K562 (cell line): ENCODE measurements at regions not wholly inside any gene's neighbourhood (a gene's known extent, or its start where the extent isn't known, plus 50 kb on each side); places are given as distances from the start of the nearest gene placed in this dataset.

Experiments
- ATAC-seq: fragments of 200-7000 bp; cut with Tn5 transposase; 3 replicates; pipeline ENCODE4 v1.9.1; 2020; ENCODE audit warnings: moderate library complexity
- BruUV-seq: library from RNA; stranded (reverse); fragments of 400-500 nt; replicated peaks from 2 replicates; lab custom pipeline; 2021; lab: Mats Ljungman, UMichigan
- CTCF ChIA-PET: fragments of 300-600 bp; formaldehyde crosslinking; extraction: SDS; loops from one replicate; lab custom pipeline; 2021; ENCODE audit warnings: low intra/inter-chr PET ratio; lab: Yijun Ruan, JAX
- POLR2A ChIA-PET: fragments of 300-600, 350-650 bp; sonication (Branson Sonifier 250); formaldehyde crosslinking; extraction: SDS; loops from one replicate; lab custom pipeline; 2021; ENCODE audit warnings: antibody characterized with exemption, inconsistent platforms; lab: Yijun Ruan, JAX
- DNase-seq, 4 experiments: peaks; one replicate each; pipeline versions ENCODE4 v3.0.0 to v3.0.0-alpha.2; 2011 to 2018; ENCODE audit warnings: low spot score in 3 of 4, mixed read lengths in 3 of 4; ENCODE audit errors: extremely low read depth in 1 of 4
- FAIRE-seq: peaks from 2 replicates; lab custom pipeline; 2011; peaks lifted over from hg19 to GRCh38; lab: Jason Lieb, UNC
- H2AFZ ChIP-seq: 2 replicates; pipeline ENCODE4 v1.6.0; 2011; ENCODE audit warnings: low read depth, low read length, control low read depth, inconsistent platforms
- H3K27ac ChIP-seq: fragments of 200-600 bp; 3 replicates; pipeline ENCODE4 v1.8.0; 2011; ENCODE audit warnings: low read depth, mild to moderate bottlenecking, control low read depth, inconsistent platforms, low read length, moderate library complexity, mixed read lengths; ENCODE audit errors: extremely low read depth
- H3K27me3 ChIP-seq, 2 experiments: fragments of 300-600 bp in 1 of 2; 2 replicates in 1 of 2; 3 replicates in 1 of 2; pipeline versions ENCODE4 v1.6.0 to v1.8.0; 2011; ENCODE audit warnings: inconsistent platforms in 2 of 2, low read length in 2 of 2, mild to moderate bottlenecking in 1 of 2, mixed read lengths in 1 of 2, moderate library complexity in 1 of 2; ENCODE audit not compliant: control insufficient read depth in 2 of 2, insufficient read depth in 2 of 2
- H3K36me3 ChIP-seq: fragments of 300-600 bp; 3 replicates; pipeline ENCODE4 v1.8.0; 2011; ENCODE audit warnings: mild to moderate bottlenecking, low read length, inconsistent platforms; ENCODE audit not compliant: control insufficient read depth, insufficient read depth
- H3K4me1 ChIP-seq, 2 experiments: fragments of 200-600 bp in 1 of 2; replicated peaks in 1 of 2; 2 replicates in 1 of 2; 3 replicates in 1 of 2; pipeline versions ENCODE4 v1.5.1 to v1.8.0; 2011; ENCODE audit warnings: inconsistent platforms in 2 of 2, low read length in 2 of 2, mild to moderate bottlenecking in 1 of 2, mixed read lengths in 1 of 2, moderate library complexity in 1 of 2; ENCODE audit not compliant: control insufficient read depth in 2 of 2, insufficient read depth in 2 of 2
- H3K4me2 ChIP-seq: 2 replicates; pipeline ENCODE4 v1.6.1; 2011; ENCODE audit warnings: low read length, control low read depth, inconsistent platforms, mixed read lengths; ENCODE audit not compliant: insufficient read depth
- H3K4me3 ChIP-seq: fragments of 200-600 bp; sonication (generic), shearing (Covaris generic); 2 replicates; pipeline ENCODE4 v1.5.1; 2016; ENCODE audit warnings: control low read depth, inconsistent platforms
- H3K79me2 ChIP-seq: fragments of 200-600 bp; 3 replicates; pipeline ENCODE4 v1.8.0; 2011; ENCODE audit warnings: low read length, inconsistent platforms; ENCODE audit not compliant: control insufficient read depth, insufficient read depth
- H3K9ac ChIP-seq, 2 experiments: 2 replicates each; pipeline versions ENCODE4 v1.6.0 to v1.6.1; 2011; ENCODE audit warnings: low read depth in 2 of 2, low read length in 2 of 2, control low read depth in 1 of 2, inconsistent platforms in 1 of 2, mild to moderate bottlenecking in 1 of 2, mixed read lengths in 1 of 2; ENCODE audit not compliant: insufficient read depth in 1 of 2
- H3K9me1 ChIP-seq: one replicate; pipeline ENCODE4 v1.6.0; 2011; ENCODE audit warnings: inconsistent platforms, mild to moderate bottlenecking, low read length, moderate library complexity; ENCODE audit not compliant: control insufficient read depth, insufficient read depth
- H3K9me3 ChIP-seq: replicated peaks from 2 replicates; pipeline ENCODE4 v1.5.1; 2011; ENCODE audit warnings: low read depth, low read length, inconsistent platforms; ENCODE audit not compliant: control insufficient read depth, insufficient read depth
- H4K20me1 ChIP-seq: replicated peaks from 2 replicates; pipeline ENCODE4 v1.6.1; 2011; ENCODE audit warnings: low read length, inconsistent platforms, mixed read lengths; ENCODE audit not compliant: control insufficient read depth, insufficient read depth
- CHAMP1 ChIP-seq: fragments of 450-650 bp; IDR thresholded peaks from 2 replicates; pipeline ENCODE4 v1.6.1; 2016; ENCODE audit warnings: mild to moderate bottlenecking
- EHMT2 ChIP-seq: fragments of 450-650 bp; IDR thresholded peaks from 2 replicates; pipeline ENCODE4 v1.6.1; 2018; ENCODE audit warnings: antibody characterized with exemption
- NCOA2 ChIP-seq, 2 experiments: fragments of 450-650 bp; IDR thresholded peaks; 2 replicates each; pipeline ENCODE4 v1.6.1; 2018; ENCODE audit warnings: mild to moderate bottlenecking in 2 of 2, moderate library complexity in 1 of 2; ENCODE audit not compliant: partially characterized antibody in 2 of 2
- SRSF1 ChIP-seq: fragments of 200-400 bp; formaldehyde crosslinking; IDR thresholded peaks from 2 replicates; pipeline ENCODE4 v1.6.1; 2017; ENCODE audit warnings: mild to moderate bottlenecking, low read depth, low read length, moderate library complexity
- STAT6 ChIP-seq: sonication (generic); formaldehyde crosslinking; IDR thresholded peaks from 2 replicates; pipeline ENCODE4 v1.8.1; 2023; ENCODE audit warnings: mild to moderate bottlenecking, missing genetic modification reagents
- WGBS: fragments of 100-300 bp; shearing (Covaris generic); methylation state at CpG from one replicate; pipeline ENCODE4 v1.1.6; 2016; ENCODE audit warnings: low coverage, mixed read lengths; ENCODE audit not compliant: insufficient coverage; ENCODE audit errors: missing lambda C conversion rate; 5-methylcytosine and 5-hydroxymethylcytosine counted together
- in situ Hi-C: fragments of 300-500 bp; cut with MboI; formaldehyde crosslinking; loops from 4 replicates; pipeline ENCODE4 v1.15.0; 2018; ENCODE audit warnings: inconsistent platforms, mixed read lengths
- intact Hi-C: fragments of 100-400 bp; cut with micrococcal nuclease; formaldehyde crosslinking; loops from 2 replicates; pipeline ENCODE4 v1.14.2; 2022

- Histone ChIP-seq H4K20me1 (no peaks in the 10 kb centered on the region), H3K9me1 (no peaks in the 10 kb centered on the region), H2AFZ (no peak overlapping the region), H3K4me2 (no peak overlapping the region), H3K79me2 (no peaks in the 10 kb centered on the region), H3K27ac (no peak overlapping the region), H3K4me3 (no peak overlapping the region), H3K9me3 (no peaks in the 10 kb centered on the region), H3K9ac (peak overlapping the region in 1 of 2 experiments; percentile 5; a peak in 1 of 4 replicates), H3K36me3 (no peaks in the 10 kb centered on the region), H3K27me3 (peaks cover 10 to 53% of the 10 kb centered on the region in 2 experiments; a peak in 4 of 5 replicates), H3K4me1 (no peaks in the 10 kb centered on the region)
- 0% methylated on average over 6 of the region's 6 CpGs for WGBS
- ATAC-seq: no peak
- DNase-seq: no peak
- CTCF ChIA-PET: no interaction called here
- no peak for FAIRE-seq
- intact Hi-C loops: no loop called here
- POLR2A ChIA-PET: interaction anchor here (0.6 kb wide), 1 partner anchor 8 kb away, joined by 3 read pairs; no protein-coding TSS in a partner anchor
- in situ Hi-C loops: loop anchor here (5.0 kb wide), 1 partner anchor 98 kb away; no protein-coding TSS in a partner anchor
- TF ChIP-seq NCOA2 (IDR thresholded peaks at IDR 0.05; ENCODE audit: partially characterized antibody in 2 of 2) (no peak), SRSF1 (no peak), STAT6 (CRISPR knock-in tag) (no peak), EHMT2 (no peak), CHAMP1 (no peak)
- no TSS peak for BruUV-seq
Observed at GRCh38 chr12:31215518-31216232, 110.3 kb downstream of the SINHCAF start.
